KBM-7 (cell line): ENCODE measurements at regions not wholly inside any gene's neighbourhood (a gene's known extent, or its start where the extent isn't known, plus 50 kb on each side); places are given as distances from the start of the nearest gene placed in this dataset.
A peak's percentile ranks its signal among the peaks of the same experiment; 100 is the strongest.

Experiments
- DNase-seq: peaks from one replicate; pipeline ENCODE4 v3.0.0-alpha.2; 2015
- in situ Hi-C: fragments of 300-500 bp; cut with MboI; formaldehyde crosslinking; loops from 2 replicates; pipeline ENCODE4 v1.14.3; 2020; ENCODE audit warnings: low sequenced_read_pairs, low pct_unique_long_range_greater_than_20kb, mixed read lengths

- no peak for DNase-seq
- in situ Hi-C loops = no loop called here
These were observed 638.6 kb upstream of the SLC39A10 start for GRCh38 chr2:195018462-195018861.

GRCh38 chr2:195017890-195018289 lies 639.1 kb upstream of the SLC39A10 start:
- in situ Hi-C loops = no loop called here
- DNase-seq = no peak

GRCh38 chr2:195016841-195017240 lies 640.2 kb upstream of the SLC39A10 start:
- peak; percentile 29 for DNase-seq
- in situ Hi-C loops = no loop called here

- no peak for DNase-seq
These were observed 647.8 kb upstream of the SLC39A10 start for GRCh38 chr2:195009202-195009601.

GRCh38 chr2:195006856-195007255 lies 650.2 kb upstream of the SLC39A10 start:
- in situ Hi-C loops = no loop called here
- no peak for DNase-seq

More at GRCh38 chr2:195009202-195009601, 647.8 kb upstream of the SLC39A10 start:
- in situ Hi-C loops = no loop called here

- no peak for DNase-seq
- in situ Hi-C loops = no loop called here
These were observed 653.0 kb upstream of the SLC39A10 start for GRCh38 chr2:195003881-195004471.

GRCh38 chr2:195001924-195002323 lies 655.1 kb upstream of the SLC39A10 start:
- in situ Hi-C loops = no loop called here
- no peak for DNase-seq

GRCh38 chr2:194999771-195000170 lies 657.3 kb upstream of the SLC39A10 start:
- in situ Hi-C loops = no loop called here
- DNase-seq = no peak

GRCh38 chr2:194992648-194993047 lies 664.4 kb upstream of the SLC39A10 start:
- no peak for DNase-seq
- in situ Hi-C loops = no loop called here

GRCh38 chr2:194985258-194985657 lies 671.8 kb upstream of the SLC39A10 start:
- in situ Hi-C loops = no loop called here
- peak; percentile 7 for DNase-seq

GRCh38 chr2:194962254-194962653 lies 694.8 kb upstream of the SLC39A10 start:
- no peak for DNase-seq
- in situ Hi-C loops = no loop called here

GRCh38 chr2:194954218-194954617 lies 702.8 kb upstream of the SLC39A10 start:
- in situ Hi-C loops = no loop called here
- no peak for DNase-seq

- in situ Hi-C loops = no loop called here
- no peak for DNase-seq
These were observed 710.2 kb upstream of the SLC39A10 start for GRCh38 chr2:194946826-194947225.

GRCh38 chr2:194938066-194938465 lies 719.0 kb upstream of the SLC39A10 start:
- in situ Hi-C loops = no loop called here
- DNase-seq = no peak

GRCh38 chr2:194927489-194927888 lies 729.5 kb upstream of the SLC39A10 start:
- in situ Hi-C loops = no loop called here
- DNase-seq = no peak

- DNase-seq = no peak
- in situ Hi-C loops = no loop called here
These were observed 730.2 kb upstream of the SLC39A10 start for GRCh38 chr2:194926873-194927272.

- no peak for DNase-seq
- in situ Hi-C loops = no loop called here
These were observed 731.3 kb upstream of the SLC39A10 start for GRCh38 chr2:194925742-194926141.

- DNase-seq = no peak
- in situ Hi-C loops = no loop called here
These were observed 739.5 kb upstream of the SLC39A10 start for GRCh38 chr2:194917519-194917918.

GRCh38 chr2:194915485-194915884 lies 741.5 kb upstream of the SLC39A10 start:
- in situ Hi-C loops = no loop called here
- no peak for DNase-seq

- no peak for DNase-seq
- in situ Hi-C loops = no loop called here
These were observed 749.5 kb upstream of the SLC39A10 start for GRCh38 chr2:194907569-194907968.

GRCh38 chr2:194896871-194897270 lies 760.2 kb upstream of the SLC39A10 start:
- no peak for DNase-seq
- in situ Hi-C loops = no loop called here

GRCh38 chr2:194883711-194884110 lies 773.3 kb upstream of the SLC39A10 start:
- no peak for DNase-seq
- in situ Hi-C loops = no loop called here
